ENCODE measurements at regions not wholly inside any gene's neighbourhood (a gene's known extent, or its start where the extent isn't known, plus 50 kb on each side); places are given as distances from the start of the nearest gene placed in this dataset.
A peak's percentile ranks its signal among the peaks of the same experiment; 100 is the strongest.

DNA sequence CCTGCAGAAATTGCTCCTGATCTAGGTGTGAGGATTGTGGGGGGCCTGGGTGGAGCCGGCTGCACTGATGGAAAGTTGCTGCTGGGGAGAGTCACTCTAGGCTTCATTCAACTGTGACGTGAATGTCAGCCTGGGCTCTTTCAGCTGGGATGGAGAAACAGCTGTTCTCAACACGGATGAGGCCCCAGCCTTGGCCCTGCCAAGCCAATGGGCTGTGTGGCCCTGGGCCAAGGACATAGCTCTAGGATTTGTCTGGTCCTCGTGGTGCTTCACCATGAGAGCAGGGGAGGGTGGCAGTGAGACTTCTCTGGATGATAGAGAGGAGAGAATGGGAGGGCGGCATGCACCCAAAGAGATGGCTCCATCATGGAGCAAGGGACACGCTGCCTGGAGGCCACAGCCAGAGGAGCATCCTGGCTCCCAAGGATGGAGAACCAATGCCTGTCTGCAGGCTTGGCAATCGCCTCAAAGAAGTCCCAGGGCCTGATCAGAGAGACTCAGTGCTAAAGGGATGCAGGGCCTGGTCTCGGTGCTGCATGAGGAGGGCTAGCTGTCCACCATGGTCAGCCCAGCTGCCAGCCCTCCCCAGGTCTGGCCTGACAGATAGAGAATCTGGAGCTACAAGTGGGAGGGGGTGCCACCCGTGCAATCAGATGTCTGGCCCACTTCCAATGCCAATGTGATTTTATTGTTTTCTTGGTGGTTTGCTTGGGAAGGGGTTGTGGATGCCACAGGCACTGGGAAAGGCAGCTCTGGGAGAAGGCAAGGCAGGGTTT, 141.0 kb downstream of the GADD45G start:
- no peak for DNase-seq (ENCODE audit: low read depth, low spot score)

DNA sequence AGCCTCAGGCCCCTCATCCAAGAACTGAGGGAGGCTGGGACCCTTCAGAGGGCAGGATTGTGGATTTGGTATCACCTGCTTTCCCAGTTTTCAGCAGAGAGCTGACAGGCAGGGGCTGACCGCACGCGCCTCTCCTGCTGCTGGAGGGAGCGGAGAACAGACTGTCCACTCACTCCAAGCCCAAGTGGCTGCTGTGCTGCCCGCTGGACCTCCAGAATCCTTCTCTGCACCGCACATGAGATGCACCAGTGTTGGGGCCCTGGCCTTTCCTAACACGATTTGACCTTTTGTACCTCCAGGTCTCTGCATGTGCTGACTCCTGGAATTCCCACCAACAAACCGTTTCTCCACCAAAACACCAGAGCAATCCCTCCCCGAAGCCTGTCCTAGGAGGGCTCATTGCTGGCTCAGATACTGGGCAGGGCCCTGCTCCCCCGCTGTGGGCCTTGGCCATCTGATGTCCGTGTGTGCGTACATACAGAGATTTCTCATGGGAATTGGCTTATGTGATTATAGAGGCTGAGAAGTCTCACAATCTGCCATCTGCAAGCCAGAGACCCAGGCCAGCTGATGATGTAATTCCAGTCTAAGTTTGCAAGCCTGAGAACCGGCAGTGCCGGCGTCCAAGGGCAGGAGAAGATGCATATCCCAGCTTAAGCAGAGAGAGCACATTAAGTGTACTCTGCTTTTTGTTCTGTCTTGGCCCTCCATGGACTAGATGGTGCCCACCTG, 141.7 kb downstream of the GADD45G start:
- DNase-seq (ENCODE audit: low read depth, low spot score): no peak

DNA sequence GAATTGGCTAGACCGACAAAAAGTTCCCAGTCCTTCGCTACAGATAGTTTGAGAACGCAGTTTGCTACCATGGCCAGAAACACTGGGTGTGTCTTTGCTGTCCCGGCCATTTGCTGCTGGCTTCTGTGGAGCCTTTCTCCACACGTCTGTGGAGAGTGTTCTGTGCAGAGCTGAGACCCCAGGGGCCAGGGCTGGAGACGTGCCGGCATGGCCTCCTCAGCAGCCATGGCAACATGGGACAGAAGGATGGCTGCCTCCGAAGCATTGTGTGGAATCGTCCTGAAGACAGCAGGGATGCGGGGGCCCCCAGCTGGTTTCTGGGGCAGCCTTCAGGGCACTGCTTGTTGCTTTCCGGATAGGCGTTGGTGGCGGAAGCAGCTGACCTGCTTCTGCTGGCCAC, 142.8 kb downstream of the GADD45G start:
- no peak for DNase-seq (ENCODE audit: low read depth, low spot score)

DNA sequence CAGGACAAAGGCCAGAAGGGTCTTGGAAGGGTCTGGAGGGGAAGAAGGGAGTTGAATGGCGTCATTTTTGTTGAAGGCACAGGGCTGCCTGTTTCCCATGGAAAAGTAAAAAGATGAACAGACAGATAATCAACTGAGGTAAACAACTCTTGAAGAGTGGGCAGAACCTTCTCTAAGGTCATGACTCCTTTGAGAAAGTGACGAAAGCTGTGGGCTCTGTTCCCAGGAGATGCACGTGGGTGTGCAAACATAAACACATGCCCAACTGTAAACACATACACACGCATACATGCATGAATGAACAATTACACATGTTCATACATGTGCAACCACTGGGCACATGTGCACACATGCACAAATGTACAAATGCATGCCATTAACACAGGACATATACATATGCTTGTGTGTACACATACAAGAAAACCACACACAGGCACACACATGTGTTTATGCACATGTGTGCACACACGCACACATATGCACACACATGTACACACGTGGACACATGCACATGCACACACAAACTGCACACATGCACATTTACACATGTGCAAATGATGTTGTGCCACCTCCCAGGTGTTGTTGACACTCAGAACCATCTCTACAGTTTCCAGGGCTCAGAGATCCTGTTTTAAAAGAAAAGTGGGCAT, 143.3 kb downstream of the GADD45G start:
- DNase-seq (ENCODE audit: low read depth, low spot score): no peak

DNA sequence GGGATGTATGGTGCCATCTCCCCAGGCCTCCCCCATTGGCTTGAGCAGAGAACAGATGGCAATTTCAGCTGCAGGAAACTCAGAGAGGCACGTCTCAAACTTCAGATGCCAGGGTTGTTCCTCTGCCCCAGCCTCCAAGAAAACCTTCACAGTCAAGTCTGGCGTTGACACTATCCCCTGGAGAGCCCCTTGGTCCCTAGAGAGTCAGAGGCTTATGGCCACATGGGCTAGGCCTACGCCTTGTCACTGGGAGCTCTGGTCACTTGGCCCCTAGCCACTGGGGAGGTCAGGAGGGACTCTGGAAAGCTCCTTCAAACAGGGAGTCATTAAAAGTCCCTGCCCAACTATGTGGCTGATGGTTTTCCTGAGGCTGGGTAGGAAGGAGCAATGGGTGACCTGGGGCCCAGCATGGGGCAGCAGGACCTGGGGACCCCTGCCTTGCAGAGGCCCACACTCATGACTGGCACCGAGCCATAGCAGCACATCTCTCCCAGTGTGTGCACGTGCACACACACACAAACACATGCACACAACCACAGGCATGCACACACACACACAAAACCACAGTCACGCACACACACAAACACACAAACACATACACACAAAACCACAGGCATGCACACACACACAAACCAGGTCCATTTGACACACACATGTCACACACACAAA, 144.2 kb downstream of the GADD45G start:
- no peak for DNase-seq (ENCODE audit: low read depth, low spot score)

DNA sequence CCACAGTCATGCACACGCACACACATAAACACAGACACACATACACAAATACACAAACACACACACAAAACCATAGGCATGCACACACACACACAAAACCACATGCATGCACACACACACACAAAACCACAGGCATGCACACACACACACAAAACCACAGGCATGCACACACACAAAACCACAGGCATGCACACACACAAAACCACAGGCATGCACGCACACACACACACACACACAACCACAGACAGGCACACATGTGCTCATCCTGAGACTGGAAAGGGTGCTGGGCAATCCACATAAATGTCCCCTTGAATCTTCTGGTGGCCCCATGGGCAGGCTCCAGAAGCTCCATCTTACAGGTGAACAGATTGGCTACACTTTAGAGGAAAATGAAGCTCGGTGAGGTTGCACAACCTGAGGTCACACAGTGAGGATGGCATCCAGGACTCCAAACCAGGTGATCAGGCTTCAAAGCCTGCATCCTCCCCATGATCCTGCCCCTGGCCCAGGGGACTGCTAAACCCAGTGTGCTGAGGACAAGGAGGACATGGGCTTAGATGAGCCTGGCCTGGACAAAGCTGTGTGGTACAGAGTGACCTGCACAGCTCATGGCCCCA, 144.8 kb downstream of the GADD45G start:
- no peak for DNase-seq (ENCODE audit: low read depth, low spot score)

DNA sequence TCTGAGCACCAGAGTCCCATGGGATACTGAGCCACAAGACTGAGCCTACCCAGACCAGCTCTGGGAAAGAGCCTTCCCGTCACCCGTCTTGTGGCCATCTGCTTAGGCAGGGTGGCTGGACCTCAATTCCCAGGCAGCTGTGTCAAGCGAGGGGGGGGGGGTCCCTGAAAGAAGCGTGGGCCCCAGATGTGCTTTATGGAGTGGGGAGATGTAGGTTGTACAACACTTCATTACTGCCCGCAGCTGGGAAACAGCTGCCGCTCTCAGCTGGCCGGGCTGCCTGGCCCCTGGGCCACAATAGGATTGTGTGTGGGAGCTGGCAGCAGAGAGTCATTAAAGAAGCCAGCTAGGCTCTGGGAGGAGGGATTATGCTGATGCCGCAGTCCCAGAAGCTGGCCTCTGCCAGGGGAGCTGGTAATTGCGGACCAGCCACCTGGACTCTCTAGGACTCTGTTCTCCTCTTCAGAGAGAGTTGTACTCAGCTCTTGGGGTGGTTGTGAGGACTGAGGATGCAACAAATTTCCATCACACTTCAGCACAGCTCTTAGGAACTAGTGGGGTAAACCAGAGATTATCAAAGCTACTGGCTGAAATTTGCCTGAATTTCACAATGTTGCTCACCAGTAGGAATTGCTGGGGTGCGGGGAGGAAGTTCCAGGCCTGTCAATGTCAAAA, 145.4 kb downstream of the GADD45G start:
- DNase-seq (ENCODE audit: low read depth, low spot score): peak; percentile 55

DNA sequence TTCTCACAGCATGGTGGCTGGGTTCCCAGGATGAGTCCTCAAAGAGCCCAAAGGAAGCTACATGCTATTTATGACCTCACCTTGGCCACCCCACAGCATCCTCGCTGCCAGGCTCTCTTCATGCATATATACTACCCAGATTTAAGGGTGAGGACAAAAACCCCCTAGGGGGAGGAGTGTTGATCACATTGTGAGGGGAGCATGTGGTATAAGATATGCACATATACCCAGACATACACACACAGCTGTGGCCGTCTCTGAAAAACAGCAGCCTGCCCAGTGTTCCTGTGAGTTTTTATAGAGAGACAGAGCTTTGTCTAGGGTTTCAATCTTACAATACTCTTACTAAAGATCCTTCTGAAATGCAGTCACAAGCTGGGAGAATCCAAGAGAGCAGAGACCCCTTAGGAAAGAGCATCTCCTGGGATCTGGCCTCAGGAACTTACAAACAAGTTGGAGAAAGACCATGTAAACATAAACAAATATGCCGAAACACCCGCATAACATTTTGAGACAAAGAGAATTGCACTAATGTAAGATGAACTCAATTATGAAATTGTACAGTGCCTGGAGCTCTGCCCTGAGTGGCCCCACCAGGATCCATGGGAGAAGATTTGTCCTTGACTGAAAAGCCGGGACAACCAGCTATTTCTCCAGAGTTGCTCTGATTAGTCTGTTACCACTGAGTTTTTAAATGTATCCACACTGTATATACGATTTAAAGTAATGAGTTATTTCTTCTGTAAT, 146.4 kb downstream of the GADD45G start:
- no peak for DNase-seq (ENCODE audit: low read depth, low spot score)

DNA sequence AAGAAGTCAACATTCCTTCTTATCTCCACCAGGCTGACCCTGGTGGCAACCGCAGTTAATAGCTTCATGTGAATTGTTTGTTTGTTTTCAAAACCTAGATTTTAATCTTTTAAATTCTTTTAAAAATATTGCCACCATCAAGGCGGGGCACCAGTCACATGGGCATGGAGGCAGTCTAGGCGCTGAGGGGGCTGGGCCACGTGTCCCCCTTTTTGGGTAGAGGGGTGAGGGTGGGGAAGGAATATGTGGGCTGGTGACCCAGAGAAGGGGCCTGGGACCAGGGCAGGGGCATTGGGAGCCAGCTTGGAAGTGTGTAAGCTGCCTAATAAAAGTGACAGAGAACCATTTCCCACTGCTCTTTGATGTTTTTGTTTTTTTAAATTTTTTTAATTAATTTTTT, 147.3 kb downstream of the GADD45G start:
- no peak for DNase-seq (ENCODE audit: low read depth, low spot score)

DNA sequence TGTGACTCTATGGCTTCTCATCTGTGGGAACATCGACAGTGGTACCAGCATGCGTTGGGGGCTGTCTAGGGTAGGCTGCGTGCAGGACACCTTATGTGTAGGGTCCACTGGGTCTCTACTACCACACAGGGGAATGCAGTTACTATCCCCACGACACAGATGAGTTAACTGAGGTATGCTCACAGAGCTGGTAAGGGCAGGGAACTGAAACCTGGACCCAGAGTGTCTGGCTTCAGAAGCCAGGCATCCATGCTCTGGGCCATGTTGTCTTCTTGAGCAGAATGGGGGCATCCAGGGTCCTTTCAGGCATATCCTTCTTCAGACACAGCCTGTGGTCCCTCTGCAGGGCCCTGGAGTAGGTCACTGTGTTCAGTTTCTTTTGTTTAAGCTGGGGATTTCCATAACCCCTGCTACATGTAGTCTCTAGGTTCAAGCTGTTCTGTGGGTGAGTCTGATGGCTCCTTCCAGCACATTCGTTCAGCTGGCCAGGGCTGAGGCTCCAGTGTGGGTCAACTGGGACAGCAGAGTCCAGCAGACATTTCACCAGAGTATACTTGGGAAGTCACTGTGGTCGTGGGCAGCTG, 148.8 kb downstream of the GADD45G start:
- no peak for DNase-seq (ENCODE audit: low read depth, low spot score)

DNA sequence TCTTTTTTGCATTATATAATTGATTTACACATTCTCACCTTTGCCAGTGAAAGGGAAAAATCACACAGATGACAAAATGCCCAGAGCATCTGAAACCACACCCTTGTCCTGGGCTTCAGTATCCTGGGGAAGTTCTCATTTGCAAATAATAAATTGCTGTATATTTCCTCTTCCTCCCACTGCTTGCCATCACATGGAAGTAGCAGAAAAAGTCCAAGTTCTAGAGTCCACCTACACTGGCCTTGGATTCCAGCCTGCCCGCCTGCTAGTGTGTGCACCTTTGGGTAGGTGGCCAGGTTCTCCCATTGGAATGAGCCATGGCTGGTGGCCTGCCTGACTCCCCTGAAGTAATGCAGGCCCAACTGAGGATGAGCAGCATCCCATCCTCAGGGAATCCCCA, 149.4 kb downstream of the GADD45G start:
- DNase-seq (ENCODE audit: low read depth, low spot score): no peak

DNA sequence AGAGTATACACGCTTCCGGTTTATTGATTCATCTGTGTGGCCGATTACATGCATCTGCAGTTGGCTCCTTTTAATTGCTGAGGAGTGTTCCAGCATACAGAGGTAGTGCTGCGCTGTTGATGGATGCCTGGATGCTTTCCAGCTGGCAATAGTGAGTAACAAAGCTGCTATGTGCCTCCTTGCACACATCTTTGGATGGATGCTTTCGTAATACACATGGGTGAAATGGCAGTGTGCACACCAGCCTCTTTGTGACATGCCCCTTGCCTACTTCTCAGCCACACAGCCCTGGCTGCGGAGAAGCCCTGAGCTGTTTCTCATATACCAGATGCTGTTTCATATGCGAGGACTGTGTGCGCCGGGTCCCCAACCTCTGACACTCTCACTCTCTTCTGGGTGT, 151.0 kb downstream of the GADD45G start:
- no peak for DNase-seq (ENCODE audit: low read depth, low spot score)

DNA sequence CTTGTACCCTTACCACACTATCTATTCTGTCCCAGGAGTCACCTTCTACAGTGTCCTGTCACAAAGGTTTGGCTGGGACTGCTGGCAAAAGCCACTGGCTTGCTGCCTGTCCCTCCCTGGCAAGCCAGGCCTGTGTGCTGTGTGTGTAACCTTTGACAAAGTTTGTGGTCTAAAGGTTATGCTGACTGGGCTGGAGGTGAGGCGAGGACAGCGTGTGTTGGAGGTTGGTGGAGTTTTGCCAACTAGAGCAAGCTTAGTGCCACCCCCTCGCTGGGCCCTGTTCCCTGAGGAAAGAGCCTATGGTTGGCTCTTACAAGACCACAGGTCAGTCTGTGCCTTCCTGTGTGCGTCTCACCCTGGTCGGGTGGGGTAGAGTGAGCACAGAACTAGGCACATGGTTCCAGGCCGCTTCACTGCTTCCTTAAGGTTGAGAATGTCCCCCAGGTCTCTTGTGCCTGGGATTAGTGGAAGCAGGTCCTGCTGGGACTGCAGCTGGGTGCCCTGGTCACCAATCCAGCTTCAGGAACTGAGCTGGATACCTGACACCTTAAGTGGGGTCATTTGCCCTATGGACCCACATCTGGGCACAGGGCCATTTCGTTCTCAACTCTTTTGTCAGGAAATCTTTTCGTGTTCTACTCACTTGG, 152.2 kb downstream of the GADD45G start:
- no peak for DNase-seq (ENCODE audit: low read depth, low spot score)

DNA sequence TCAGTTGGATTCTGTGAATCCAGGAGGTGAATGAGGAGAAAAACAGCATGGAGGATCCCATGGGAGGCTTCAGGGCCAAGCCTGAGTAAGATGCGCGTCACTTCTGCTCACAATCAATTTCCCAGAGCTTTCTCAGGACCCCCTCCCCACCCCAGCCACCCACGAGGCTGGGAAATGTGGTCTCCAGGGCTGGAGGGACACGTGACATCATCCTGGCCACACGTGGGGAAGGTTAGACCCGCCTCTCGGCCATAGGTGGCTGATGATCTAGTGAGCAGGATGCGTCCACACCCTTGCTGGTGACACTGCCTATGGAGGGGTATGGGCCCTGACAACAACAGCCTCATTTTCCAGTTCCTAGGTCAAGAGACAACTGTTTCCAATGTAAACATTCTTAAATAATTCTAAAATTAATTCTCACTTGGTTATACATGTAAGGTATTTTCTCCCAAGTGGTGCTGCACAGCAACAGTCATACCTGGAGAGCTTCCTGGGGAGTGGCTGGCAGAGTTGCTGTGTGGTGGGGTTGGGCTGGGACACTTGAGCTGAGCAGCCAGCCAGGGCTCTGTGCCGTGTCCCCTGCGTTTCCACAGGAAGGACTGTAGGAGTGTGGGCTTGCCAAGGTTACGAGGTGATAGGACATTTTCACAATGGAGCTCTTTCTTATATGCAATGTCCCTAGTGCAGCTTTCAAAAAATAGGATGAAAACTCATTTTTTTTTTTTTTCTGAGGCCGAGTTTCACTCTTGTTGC, 153.1 kb downstream of the GADD45G start:
- DNase-seq (ENCODE audit: low read depth, low spot score): no peak

DNA sequence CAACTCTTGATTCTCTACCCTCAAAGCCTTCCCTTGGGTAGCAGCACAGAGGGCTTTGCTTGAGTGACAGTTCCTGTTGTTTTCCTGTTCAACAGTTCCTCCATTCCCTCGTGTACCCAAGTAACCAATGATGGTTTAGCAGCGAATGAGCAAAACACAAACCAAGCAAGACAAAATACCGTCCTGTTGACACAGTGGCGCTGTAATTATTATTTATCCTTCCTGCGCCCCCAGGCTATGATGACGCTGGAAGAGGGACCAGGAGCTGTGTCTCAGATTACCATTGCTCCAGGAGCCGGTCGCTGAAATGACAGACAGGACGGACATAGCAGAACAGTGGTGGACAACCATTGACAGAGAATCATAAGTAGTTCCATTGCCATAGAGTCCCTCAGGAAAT, 154.8 kb downstream of the GADD45G start:
- DNase-seq (ENCODE audit: low read depth, low spot score): peak; percentile 84

DNA sequence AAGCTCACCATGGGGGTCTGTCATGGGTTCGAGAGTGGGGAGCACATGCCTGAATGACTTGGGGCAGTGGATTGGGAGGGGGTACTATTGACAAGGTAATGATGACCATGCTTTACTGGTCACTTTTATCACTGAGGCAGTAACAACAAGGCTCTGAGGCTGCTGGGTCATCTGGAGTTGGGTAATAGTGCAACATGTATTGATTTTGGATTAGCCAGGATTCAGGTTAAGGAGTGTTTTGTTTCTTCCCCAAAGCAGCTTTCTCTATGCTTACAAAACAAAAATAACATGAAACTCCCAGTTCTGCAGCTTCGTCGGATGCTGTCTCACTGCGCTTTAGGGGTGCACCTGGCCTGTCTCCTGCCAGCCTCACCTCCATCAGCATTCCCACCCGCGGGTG, 155.3 kb downstream of the GADD45G start:
- no peak for DNase-seq (ENCODE audit: low read depth, low spot score)

DNA sequence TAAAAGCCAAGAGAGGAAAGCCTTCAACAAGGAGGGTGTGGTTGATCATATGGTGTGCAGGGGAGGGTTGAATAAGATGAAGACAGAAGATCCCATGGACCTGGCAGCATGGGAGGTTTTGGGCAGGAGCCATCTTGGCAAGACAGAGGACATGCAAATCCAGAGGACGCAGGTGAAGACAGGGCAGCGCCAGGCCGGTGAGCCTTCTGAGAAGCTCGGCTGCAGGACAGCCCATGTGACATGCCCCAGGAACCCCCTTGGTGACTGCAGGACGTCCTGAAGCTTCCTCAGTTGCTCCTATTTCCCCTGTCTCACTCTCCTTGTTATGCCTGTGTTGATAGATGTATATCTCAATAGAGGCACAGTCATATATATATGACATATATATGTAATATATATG, 159.4 kb downstream of the GADD45G start:
- DNase-seq (ENCODE audit: low read depth, low spot score): no peak

DNA sequence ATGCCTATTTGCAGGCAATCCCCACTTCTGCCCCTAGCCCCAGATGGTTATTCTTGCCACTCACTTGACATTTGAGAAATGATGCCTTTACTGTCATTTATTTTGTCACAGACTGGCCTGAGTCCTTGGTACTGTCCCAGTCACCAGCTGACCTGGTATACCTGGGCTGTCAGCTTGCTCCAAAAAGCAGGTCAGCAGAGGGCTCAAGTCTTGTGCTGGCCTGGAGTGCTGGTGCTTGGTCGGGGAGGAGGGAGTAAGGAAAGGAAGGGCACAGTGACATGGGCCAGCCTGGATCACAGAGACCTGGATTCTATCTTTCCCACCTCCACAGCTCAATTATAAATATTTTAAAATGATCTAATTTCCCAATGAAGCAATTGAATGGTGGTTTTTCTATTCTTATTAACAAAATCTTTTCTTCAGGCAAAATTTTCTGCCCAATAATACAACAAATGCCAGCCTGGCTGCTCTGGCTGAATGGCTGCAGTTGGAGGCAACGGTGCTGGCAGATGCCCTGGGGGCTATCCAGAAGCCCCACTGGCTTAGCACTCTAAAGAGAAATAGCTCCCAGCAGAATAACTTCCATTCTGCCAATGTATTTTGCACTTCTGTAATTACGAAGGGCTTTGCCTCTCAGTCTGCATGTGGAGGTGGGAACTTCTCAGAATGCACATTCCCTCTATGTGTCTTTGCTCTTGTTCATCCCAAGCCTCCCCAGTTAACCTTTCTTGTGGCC, 160.6 kb downstream of the GADD45G start:
- no peak for DNase-seq (ENCODE audit: low read depth, low spot score)

Measured in ELF-1 (cell line).